Lung microvascular endothelial cell (primary cell): ENCODE measurements at regions not wholly inside any gene's neighbourhood (a gene's known extent, or its start where the extent isn't known, plus 50 kb on each side); places are given as distances from the start of the nearest gene placed in this dataset.

ENCODE experiments used
- DNase-seq, 2 donors: peaks; one replicate each; pipeline versions ENCODE4 v3.0.0 to v3.0.0-alpha.2; 2010; ENCODE audit warnings: low read depth in 2 of 2

- no peak for DNase-seq
Measured at GRCh38 chr16:54812229-54812628, 118.4 kb upstream of the IRX5 start.

GRCh38 chr16:54808890-54809289 lies 121.8 kb upstream of the IRX5 start:
- no peak for DNase-seq

GRCh38 chr16:54806881-54807360 lies 123.7 kb upstream of the IRX5 start:
- DNase-seq = no peak

GRCh38 chr16:54806378-54806777 lies 124.3 kb upstream of the IRX5 start:
- DNase-seq = no peak

- no peak for DNase-seq
Measured at GRCh38 chr16:54805648-54806047, 125.0 kb upstream of the IRX5 start.

GRCh38 chr16:54801057-54801844 lies 129.4 kb upstream of the IRX5 start:
- DNase-seq = no peak

GRCh38 chr16:54798267-54798666 lies 132.4 kb upstream of the IRX5 start:
- no peak for DNase-seq

GRCh38 chr16:54796211-54796610 lies 134.5 kb upstream of the IRX5 start:
- no peak for DNase-seq

- DNase-seq = no peak
Measured at GRCh38 chr16:54792811-54793210, 137.9 kb upstream of the IRX5 start.

GRCh38 chr16:54787045-54787444 lies 143.6 kb upstream of the IRX5 start:
- DNase-seq = no peak

GRCh38 chr16:54783980-54784379 lies 146.7 kb upstream of the IRX5 start:
- DNase-seq = no peak

GRCh38 chr16:54783226-54783625 lies 147.4 kb upstream of the IRX5 start:
- no peak for DNase-seq

- no peak for DNase-seq
Measured at GRCh38 chr16:54780266-54780665, 150.4 kb upstream of the IRX5 start.

GRCh38 chr16:54779549-54779948 lies 151.1 kb upstream of the IRX5 start:
- DNase-seq = no peak

- no peak for DNase-seq
Measured at GRCh38 chr16:54774768-54775167, 155.9 kb upstream of the IRX5 start.

GRCh38 chr16:54772400-54772799 lies 158.3 kb upstream of the IRX5 start:
- no peak for DNase-seq

- no peak for DNase-seq
Measured at GRCh38 chr16:54766355-54766754, 164.3 kb upstream of the IRX5 start.

- no peak for DNase-seq
Measured at GRCh38 chr16:54750249-54750648, 180.4 kb upstream of the IRX5 start.

GRCh38 chr16:54748611-54749190 lies 182.0 kb upstream of the IRX5 start:
- no peak for DNase-seq

- no peak for DNase-seq
Measured at GRCh38 chr16:54746596-54746995, 184.1 kb upstream of the IRX5 start.

- no peak for DNase-seq
Measured at GRCh38 chr16:54744998-54745397, 185.7 kb upstream of the IRX5 start.

GRCh38 chr16:54742436-54742835 lies 188.2 kb upstream of the IRX5 start:
- no peak for DNase-seq

GRCh38 chr16:54739381-54739780 lies 191.3 kb upstream of the IRX5 start:
- no peak for DNase-seq
